ENCODE measurements at regions not wholly inside any gene's neighbourhood (a gene's known extent, or its start where the extent isn't known, plus 50 kb on each side); places are given as distances from the start of the nearest gene placed in this dataset.

GRCh38 chr1:184919892-184920291 lies 54.4 kb downstream of the NIBAN1 start:
- Histone ChIP-seq H3K27ac (ENCODE audit: low read length) (no peak overlapping the region), H3K4me1 (ENCODE audit: insufficient read depth, low read length) (no peaks in the 10 kb centered on the region; the same call in 1 of the 2 replicates), H3K9me3 (ENCODE audit: insufficient read depth, low read depth, low read length) (no peaks in the 10 kb centered on the region), H3K36me3 (ENCODE audit: insufficient read depth, low read depth, low read length) (no peaks in the 10 kb centered on the region), H3K27me3 (ENCODE audit: insufficient read depth, low read length) (no peaks in the 10 kb centered on the region), H3K9ac (ENCODE audit: low read depth, low read length) (no peak overlapping the region), H3K4me3 (ENCODE audit: low read length) (no peak overlapping the region)

DNA sequence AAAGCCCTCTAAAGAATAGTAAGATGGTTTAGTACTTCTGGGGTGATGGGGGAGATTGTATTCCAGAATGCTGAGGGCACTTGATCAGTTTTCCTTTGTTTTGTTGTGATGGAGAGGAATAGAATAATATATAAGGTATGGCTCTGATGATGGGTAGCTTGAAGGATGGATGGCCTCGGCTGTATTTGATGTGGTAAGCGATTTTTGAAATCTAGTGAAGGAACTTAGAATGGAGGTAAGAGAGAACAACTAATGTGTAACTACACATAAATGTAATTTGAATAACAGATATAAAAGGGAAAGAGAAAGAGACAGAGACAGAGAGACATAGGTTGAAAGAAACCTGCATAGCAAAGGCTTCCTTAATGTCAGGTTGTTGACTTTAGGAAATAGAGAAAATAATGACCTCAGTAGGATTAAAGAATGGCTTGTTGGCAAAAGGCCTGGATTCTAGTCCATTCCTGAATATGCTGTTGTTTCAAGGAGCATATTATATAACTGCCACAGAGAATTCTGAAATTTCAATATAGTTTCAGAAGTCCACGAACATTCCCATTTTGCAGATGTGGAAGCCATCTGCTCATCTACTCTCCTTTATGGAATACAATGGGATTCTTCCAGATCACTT lies 58.7 kb downstream of the NIBAN1 start:
- H3K36me3 ChIP-seq (ENCODE audit: insufficient read depth, low read depth, low read length): no peaks in the 10 kb centered on the region
- no peak overlapping the region for H3K9ac ChIP-seq (ENCODE audit: low read depth, low read length)
- H3K27me3 ChIP-seq (ENCODE audit: insufficient read depth, low read length): no peaks in the 10 kb centered on the region
- no peak overlapping the region for H3K4me3 ChIP-seq (ENCODE audit: low read length)
- no peaks in the 10 kb centered on the region; the same call in 1 of the 2 replicates for H3K4me1 ChIP-seq (ENCODE audit: insufficient read depth, low read length)
- H3K27ac ChIP-seq (ENCODE audit: low read length): no peak overlapping the region
- no peaks in the 10 kb centered on the region for H3K9me3 ChIP-seq (ENCODE audit: insufficient read depth, low read depth, low read length)

- Histone ChIP-seq H3K27me3 (ENCODE audit: insufficient read depth, low read length) (no peaks in the 10 kb centered on the region), H3K27ac (ENCODE audit: low read length) (no peak overlapping the region), H3K4me3 (ENCODE audit: low read length) (no peak overlapping the region), H3K4me1 (ENCODE audit: insufficient read depth, low read length) (no peaks in the 10 kb centered on the region; the same call in 1 of the 2 replicates), H3K9me3 (ENCODE audit: insufficient read depth, low read depth, low read length) (no peaks in the 10 kb centered on the region), H3K36me3 (ENCODE audit: insufficient read depth, low read depth, low read length) (no peaks in the 10 kb centered on the region), H3K9ac (ENCODE audit: low read depth, low read length) (no peak overlapping the region)
These were observed 60.2 kb downstream of the NIBAN1 start for GRCh38 chr1:184914149-184914548.

DNA sequence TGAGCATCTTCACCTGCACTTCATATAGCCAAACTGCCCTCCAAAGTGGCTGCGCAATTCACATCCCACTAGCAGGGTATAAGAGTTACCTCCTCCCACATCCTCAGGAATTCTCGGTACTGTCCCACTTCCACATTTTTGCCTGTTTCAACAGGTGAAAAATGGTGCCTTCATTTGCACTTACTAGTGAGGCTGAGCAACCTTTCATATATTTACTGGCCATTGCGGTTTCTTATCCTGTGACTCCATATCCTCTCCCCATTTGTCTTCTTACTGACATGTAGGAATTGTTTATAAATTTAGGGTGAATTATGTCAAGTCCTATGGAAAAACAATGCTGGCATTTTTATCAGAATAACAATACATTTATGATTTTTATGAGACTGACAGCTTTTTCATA lies 61.9 kb downstream of the NIBAN1 start:
- H3K27me3 ChIP-seq (ENCODE audit: insufficient read depth, low read length): no peaks in the 10 kb centered on the region
- no peak overlapping the region for H3K9ac ChIP-seq (ENCODE audit: low read depth, low read length)
- no peaks in the 10 kb centered on the region for H3K9me3 ChIP-seq (ENCODE audit: insufficient read depth, low read depth, low read length)
- no peaks in the 10 kb centered on the region for H3K4me1 ChIP-seq (ENCODE audit: insufficient read depth, low read length)
- no peak overlapping the region for H3K4me3 ChIP-seq (ENCODE audit: low read length)
- H3K27ac ChIP-seq (ENCODE audit: low read length): no peak overlapping the region
- no peaks in the 10 kb centered on the region for H3K36me3 ChIP-seq (ENCODE audit: insufficient read depth, low read depth, low read length)

GRCh38 chr1:184911830-184912229 lies 62.5 kb downstream of the NIBAN1 start:
- Histone ChIP-seq H3K4me3 (ENCODE audit: low read length) (no peak overlapping the region), H3K27ac (ENCODE audit: low read length) (no peak overlapping the region), H3K4me1 (ENCODE audit: insufficient read depth, low read length) (no peaks in the 10 kb centered on the region), H3K9ac (ENCODE audit: low read depth, low read length) (no peak overlapping the region), H3K27me3 (ENCODE audit: insufficient read depth, low read length) (no peaks in the 10 kb centered on the region), H3K36me3 (ENCODE audit: insufficient read depth, low read depth, low read length) (no peaks in the 10 kb centered on the region), H3K9me3 (ENCODE audit: insufficient read depth, low read depth, low read length) (no peaks in the 10 kb centered on the region)

DNA sequence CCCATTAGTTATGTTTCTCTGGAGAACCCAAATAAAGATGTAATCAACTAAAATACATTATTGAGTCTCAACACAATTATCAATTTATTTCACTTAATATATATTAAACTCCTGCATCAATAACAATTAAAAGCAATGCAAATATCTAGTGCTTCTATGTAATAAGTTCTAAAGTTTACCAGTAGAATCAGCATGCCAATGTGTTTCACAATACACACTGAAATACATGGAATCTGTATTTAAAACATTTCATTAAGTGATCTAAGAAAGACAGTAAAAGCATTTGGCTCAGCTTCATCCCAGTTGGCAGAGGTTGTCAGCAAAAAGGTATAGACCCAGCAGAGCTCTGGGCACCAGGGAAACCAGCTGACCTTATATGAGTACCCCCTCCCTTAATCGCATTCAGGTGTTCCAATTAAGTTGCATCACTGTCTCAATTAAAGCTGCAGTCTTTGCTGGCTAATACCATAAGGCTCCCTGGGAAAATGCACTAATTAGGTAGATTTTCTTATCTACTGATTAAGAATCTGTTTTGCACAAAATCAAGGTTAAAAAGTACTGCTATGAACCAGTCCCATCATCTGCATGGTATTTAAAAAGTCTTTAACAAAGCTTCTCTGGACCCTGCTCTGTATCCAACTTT lies 63.1 kb downstream of the NIBAN1 start:
- Histone ChIP-seq H3K27me3 (ENCODE audit: insufficient read depth, low read length) (no peaks in the 10 kb centered on the region), H3K36me3 (ENCODE audit: insufficient read depth, low read depth, low read length) (no peaks in the 10 kb centered on the region)

DNA sequence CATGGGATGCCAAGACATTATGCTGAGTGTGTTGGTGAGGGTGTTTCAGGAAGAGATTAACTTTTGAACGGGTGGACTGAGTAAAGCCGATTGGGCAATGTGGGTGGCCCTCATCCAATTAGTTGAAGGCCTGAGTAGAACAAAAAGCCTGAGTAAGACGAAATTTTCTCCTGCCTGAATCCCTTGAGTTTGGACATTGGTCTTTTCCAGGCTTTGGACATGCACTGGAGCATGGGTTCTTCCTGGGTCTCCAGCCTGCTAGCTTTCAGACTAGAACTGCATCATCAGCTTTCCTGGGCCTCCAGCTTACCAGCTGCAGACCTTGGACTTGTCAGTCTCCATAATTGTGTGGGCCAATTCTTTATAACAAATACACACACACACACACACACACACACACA lies 63.6 kb downstream of the NIBAN1 start:
- H3K4me1 ChIP-seq (ENCODE audit: insufficient read depth, low read length): no peaks in the 10 kb centered on the region
- H3K27ac ChIP-seq (ENCODE audit: low read length): no peak overlapping the region
- no peak overlapping the region for H3K4me3 ChIP-seq (ENCODE audit: low read length)
- H3K36me3 ChIP-seq (ENCODE audit: insufficient read depth, low read depth, low read length): no peaks in the 10 kb centered on the region
- no peaks in the 10 kb centered on the region for H3K27me3 ChIP-seq (ENCODE audit: insufficient read depth, low read length)
- no peaks in the 10 kb centered on the region for H3K9me3 ChIP-seq (ENCODE audit: insufficient read depth, low read depth, low read length)
- no peak overlapping the region for H3K9ac ChIP-seq (ENCODE audit: low read depth, low read length)

More for the DNA sequence above, 63.1 kb downstream of the NIBAN1 start:
- H3K4me3 ChIP-seq (ENCODE audit: low read length): no peak overlapping the region
- H3K9ac ChIP-seq (ENCODE audit: low read depth, low read length): no peak overlapping the region
- no peak overlapping the region for H3K27ac ChIP-seq (ENCODE audit: low read length)
- no peaks in the 10 kb centered on the region for H3K9me3 ChIP-seq (ENCODE audit: insufficient read depth, low read depth, low read length)
- H3K4me1 ChIP-seq (ENCODE audit: insufficient read depth, low read length): no peaks in the 10 kb centered on the region

DNA sequence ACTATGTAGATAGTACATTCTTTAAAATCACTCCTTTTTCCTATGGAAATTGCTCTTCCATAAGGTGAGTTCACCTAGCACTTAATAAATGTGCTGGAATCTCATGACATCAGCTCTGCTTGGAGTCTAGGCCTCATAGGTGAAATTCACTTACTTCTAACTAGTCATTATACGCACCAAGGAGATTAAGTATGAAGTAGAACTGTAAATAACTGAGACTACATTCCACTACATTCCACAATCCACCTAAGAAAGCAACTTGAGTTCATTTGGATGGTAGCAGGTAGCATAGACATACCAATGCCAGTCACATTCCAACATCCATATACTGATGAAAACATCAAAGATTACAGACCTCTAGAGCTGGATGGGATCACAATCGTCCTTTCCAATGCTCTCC lies 64.3 kb downstream of the NIBAN1 start:
- no peaks in the 10 kb centered on the region for H3K4me1 ChIP-seq (ENCODE audit: insufficient read depth, low read length)
- no peak overlapping the region for H3K9ac ChIP-seq (ENCODE audit: low read depth, low read length)
- H3K9me3 ChIP-seq (ENCODE audit: insufficient read depth, low read depth, low read length): no peaks in the 10 kb centered on the region
- no peaks in the 10 kb centered on the region for H3K27me3 ChIP-seq (ENCODE audit: insufficient read depth, low read length)
- no peak overlapping the region for H3K4me3 ChIP-seq (ENCODE audit: low read length)
- H3K27ac ChIP-seq (ENCODE audit: low read length): no peak overlapping the region
- no peaks in the 10 kb centered on the region for H3K36me3 ChIP-seq (ENCODE audit: insufficient read depth, low read depth, low read length)

- H3K9ac ChIP-seq (ENCODE audit: low read depth, low read length): no peak overlapping the region
- H3K36me3 ChIP-seq (ENCODE audit: insufficient read depth, low read depth, low read length): no peaks in the 10 kb centered on the region
- no peaks in the 10 kb centered on the region for H3K27me3 ChIP-seq (ENCODE audit: insufficient read depth, low read length)
- no peaks in the 10 kb centered on the region for H3K4me1 ChIP-seq (ENCODE audit: insufficient read depth, low read length)
- no peak overlapping the region for H3K27ac ChIP-seq (ENCODE audit: low read length)
- no peaks in the 10 kb centered on the region for H3K9me3 ChIP-seq (ENCODE audit: insufficient read depth, low read depth, low read length)
- H3K4me3 ChIP-seq (ENCODE audit: low read length): no peak overlapping the region
These were observed 65.3 kb downstream of the NIBAN1 start for GRCh38 chr1:184909019-184909418.

DNA sequence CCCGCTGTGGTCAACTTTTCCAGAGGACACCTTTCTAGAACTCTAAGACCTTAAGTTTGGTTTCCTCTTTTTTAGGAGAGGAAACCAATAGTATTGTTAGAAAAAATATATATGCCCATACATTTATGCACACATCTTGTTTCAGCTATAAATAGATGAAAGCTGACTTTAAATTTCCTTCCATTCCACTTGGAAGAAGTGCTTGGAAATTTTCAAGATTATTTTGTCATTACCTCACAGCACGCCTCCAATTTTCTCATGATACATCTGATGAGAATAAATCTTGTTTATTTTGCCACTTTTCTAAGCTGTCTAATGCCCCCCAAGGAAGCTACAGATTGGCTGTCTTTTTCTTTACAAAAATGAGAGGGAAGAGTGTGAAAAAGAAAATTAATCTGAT lies 65.8 kb downstream of the NIBAN1 start:
- H3K4me3 ChIP-seq (ENCODE audit: low read length): no peak overlapping the region
- no peaks in the 10 kb centered on the region for H3K27me3 ChIP-seq (ENCODE audit: insufficient read depth, low read length)
- H3K9ac ChIP-seq (ENCODE audit: low read depth, low read length): no peak overlapping the region
- no peaks in the 10 kb centered on the region for H3K4me1 ChIP-seq (ENCODE audit: insufficient read depth, low read length)
- no peaks in the 10 kb centered on the region for H3K36me3 ChIP-seq (ENCODE audit: insufficient read depth, low read depth, low read length)
- H3K9me3 ChIP-seq (ENCODE audit: insufficient read depth, low read depth, low read length): no peaks in the 10 kb centered on the region
- no peak overlapping the region for H3K27ac ChIP-seq (ENCODE audit: low read length)

DNA sequence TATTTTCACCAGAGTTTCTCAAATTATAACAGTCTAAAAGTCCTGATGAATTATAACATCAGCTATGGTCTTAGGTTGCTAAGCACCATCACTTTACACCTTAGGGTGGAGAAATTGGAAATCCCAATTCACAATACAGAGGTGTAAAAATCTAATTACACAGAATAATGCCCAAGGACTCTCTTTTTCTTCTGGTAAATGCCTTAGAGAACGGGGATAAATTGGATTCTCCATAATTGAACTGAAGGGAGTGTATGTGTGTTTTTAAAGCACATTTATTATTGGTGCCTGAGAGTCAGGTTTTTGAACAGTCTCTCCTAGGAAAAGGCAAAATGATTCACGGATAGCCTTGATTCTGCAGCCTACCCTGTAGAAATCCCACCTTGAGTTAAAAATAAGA lies 66.8 kb downstream of the NIBAN1 start:
- no peak overlapping the region for H3K27ac ChIP-seq (ENCODE audit: low read length)
- H3K27me3 ChIP-seq (ENCODE audit: insufficient read depth, low read length): no peaks in the 10 kb centered on the region
- H3K36me3 ChIP-seq (ENCODE audit: insufficient read depth, low read depth, low read length): no peaks in the 10 kb centered on the region
- H3K4me1 ChIP-seq (ENCODE audit: insufficient read depth, low read length): no peaks in the 10 kb centered on the region
- no peak overlapping the region for H3K9ac ChIP-seq (ENCODE audit: low read depth, low read length)
- H3K9me3 ChIP-seq (ENCODE audit: insufficient read depth, low read depth, low read length): no peaks in the 10 kb centered on the region
- no peak overlapping the region for H3K4me3 ChIP-seq (ENCODE audit: low read length)

DNA sequence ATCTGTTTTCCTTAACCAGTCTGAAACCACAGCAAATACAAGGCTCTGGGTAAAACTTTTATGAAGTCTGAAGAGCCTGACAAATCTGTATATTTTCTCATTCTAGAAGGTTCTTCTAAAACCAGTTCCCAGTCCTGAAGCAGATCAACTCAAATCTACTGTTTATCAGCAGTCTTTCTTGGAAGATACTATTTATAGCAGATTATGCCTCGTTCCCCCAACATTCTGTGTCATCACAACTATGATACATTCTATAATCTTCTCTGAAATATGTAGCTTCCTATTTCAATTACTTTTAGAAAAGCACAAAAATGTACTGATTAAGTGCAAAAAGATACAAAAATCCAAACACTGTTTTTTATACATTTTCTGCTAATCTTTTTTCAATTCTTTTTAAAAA lies 67.5 kb downstream of the NIBAN1 start:
- Histone ChIP-seq H3K4me1 (ENCODE audit: insufficient read depth, low read length) (no peaks in the 10 kb centered on the region), H3K9ac (ENCODE audit: low read depth, low read length) (no peak overlapping the region), H3K9me3 (ENCODE audit: insufficient read depth, low read depth, low read length) (no peaks in the 10 kb centered on the region), H3K36me3 (ENCODE audit: insufficient read depth, low read depth, low read length) (no peaks in the 10 kb centered on the region), H3K27me3 (ENCODE audit: insufficient read depth, low read length) (no peaks in the 10 kb centered on the region), H3K4me3 (ENCODE audit: low read length) (no peak overlapping the region), H3K27ac (ENCODE audit: low read length) (no peak overlapping the region)
